ENCODE measurements at regions not wholly inside any gene's neighbourhood (a gene's known extent, or its start where the extent isn't known, plus 50 kb on each side); places are given as distances from the start of the nearest gene placed in this dataset.

DNA sequence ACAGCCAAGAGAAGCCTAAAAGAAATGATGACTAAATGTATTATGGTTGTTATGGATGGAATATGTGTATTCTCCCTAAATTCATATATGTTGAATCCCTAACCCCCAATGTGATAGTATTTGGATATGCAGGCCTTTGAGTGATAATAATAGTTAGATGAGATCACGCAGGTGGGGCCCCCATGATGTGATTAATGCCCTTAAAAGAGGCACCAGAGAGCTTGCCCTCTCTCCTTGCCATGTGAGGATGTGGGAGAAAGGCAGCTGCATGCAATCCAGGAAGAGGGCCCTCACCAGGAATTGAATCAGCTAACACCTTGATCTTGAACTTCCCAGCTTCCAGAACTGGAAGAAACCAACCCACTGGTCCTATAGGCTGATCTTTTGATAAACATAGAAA lies 190.6 kb upstream of the TCF21 start:
- Histone ChIP-seq H3K4me3 (ENCODE audit: low read depth, low read length) (no peak overlapping the region), H3K9me3 (ENCODE audit: control insufficient read depth, insufficient read depth, low read length) (no peaks in the 10 kb centered on the region), H3K27me3 (ENCODE audit: control insufficient read depth, insufficient read depth, low read length) (no peaks in the 10 kb centered on the region), H3K36me3 (ENCODE audit: control insufficient read depth, insufficient read depth, low read length) (no peaks in the 10 kb centered on the region), H3K4me1 (ENCODE audit: control insufficient read depth, insufficient read depth, low read length) (no peaks in the 10 kb centered on the region), H3K9ac (ENCODE audit: low read depth, low read length) (no peak overlapping the region)

- Histone ChIP-seq H3K27me3 (ENCODE audit: control insufficient read depth, insufficient read depth, low read length) (no peaks in the 10 kb centered on the region), H3K36me3 (ENCODE audit: control insufficient read depth, insufficient read depth, low read length) (no peaks in the 10 kb centered on the region), H3K9ac (ENCODE audit: low read depth, low read length) (no peak overlapping the region), H3K9me3 (ENCODE audit: control insufficient read depth, insufficient read depth, low read length) (no peaks in the 10 kb centered on the region), H3K4me1 (ENCODE audit: control insufficient read depth, insufficient read depth, low read length) (no peaks in the 10 kb centered on the region), H3K4me3 (ENCODE audit: low read depth, low read length) (no peak overlapping the region)
Observed at GRCh38 chr6:133699741-133700385, 189.1 kb upstream of the TCF21 start.

DNA sequence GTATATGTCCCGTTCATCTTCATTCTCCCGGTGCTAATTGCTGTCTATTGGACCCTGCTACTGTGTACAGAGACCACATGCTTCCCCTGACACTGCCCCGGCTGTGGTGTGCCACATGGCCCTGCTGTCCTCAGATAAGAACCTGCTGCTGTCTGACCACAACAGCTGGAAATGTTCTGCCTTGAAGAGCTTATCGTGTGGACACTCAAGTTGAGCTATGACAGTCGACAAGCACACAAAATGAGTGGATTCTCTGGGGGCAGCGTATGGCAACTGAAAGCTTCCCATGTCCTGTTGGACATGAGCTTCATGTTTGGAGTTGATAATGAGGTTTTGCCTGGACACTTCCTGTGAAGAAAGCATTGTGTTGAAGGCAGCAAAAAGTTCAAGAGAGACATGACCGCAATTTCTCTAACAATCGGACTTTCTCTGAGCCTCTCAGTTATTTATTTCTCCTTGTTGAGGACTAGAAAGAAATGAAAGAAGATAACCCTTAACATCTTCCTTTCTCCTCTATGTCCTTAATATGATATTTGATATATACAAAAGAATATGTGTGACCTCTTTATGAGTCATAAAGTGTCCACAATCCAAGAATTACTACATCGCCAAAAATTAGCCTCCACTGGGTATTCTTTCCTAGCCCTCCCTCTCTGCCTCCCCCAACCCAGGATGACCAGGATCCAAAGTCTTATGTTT lies 187.1 kb upstream of the TCF21 start:
- H3K9ac ChIP-seq (ENCODE audit: low read depth, low read length), result no peak overlapping the region

DNA sequence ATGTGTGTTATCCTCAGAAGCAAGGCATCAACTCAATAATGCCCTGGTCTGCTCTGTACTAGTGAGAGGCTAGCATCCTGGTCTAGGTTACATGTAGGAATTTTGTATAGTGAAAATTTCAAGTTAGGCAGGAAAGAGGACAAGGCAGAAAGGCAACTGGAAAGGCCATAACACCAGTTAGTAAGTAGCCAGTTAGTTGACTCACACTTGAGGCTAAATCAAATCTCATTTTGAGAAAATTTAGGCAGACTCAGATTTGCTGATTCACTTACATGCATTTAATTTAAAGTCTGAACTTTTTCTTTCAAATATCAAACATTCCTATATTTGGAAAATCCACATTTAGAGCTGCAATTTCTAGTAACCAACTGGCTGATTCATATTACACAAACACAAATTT lies 184.5 kb upstream of the TCF21 start:
- Histone ChIP-seq H3K36me3 (ENCODE audit: control insufficient read depth, insufficient read depth, low read length) (no peaks in the 10 kb centered on the region), H3K4me3 (ENCODE audit: low read depth, low read length) (no peak overlapping the region), H3K27me3 (ENCODE audit: control insufficient read depth, insufficient read depth, low read length) (no peaks in the 10 kb centered on the region), H3K9me3 (ENCODE audit: control insufficient read depth, insufficient read depth, low read length) (no peaks in the 10 kb centered on the region), H3K4me1 (ENCODE audit: control insufficient read depth, insufficient read depth, low read length) (no peaks in the 10 kb centered on the region), H3K9ac (ENCODE audit: low read depth, low read length) (no peak overlapping the region)

More for the DNA sequence above, 187.1 kb upstream of the TCF21 start:
- Histone ChIP-seq H3K4me3 (ENCODE audit: low read depth, low read length) (no peak overlapping the region), H3K4me1 (ENCODE audit: control insufficient read depth, insufficient read depth, low read length) (no peaks in the 10 kb centered on the region), H3K36me3 (ENCODE audit: control insufficient read depth, insufficient read depth, low read length) (no peaks in the 10 kb centered on the region), H3K9me3 (ENCODE audit: control insufficient read depth, insufficient read depth, low read length) (no peaks in the 10 kb centered on the region), H3K27me3 (ENCODE audit: control insufficient read depth, insufficient read depth, low read length) (no peaks in the 10 kb centered on the region)

DNA sequence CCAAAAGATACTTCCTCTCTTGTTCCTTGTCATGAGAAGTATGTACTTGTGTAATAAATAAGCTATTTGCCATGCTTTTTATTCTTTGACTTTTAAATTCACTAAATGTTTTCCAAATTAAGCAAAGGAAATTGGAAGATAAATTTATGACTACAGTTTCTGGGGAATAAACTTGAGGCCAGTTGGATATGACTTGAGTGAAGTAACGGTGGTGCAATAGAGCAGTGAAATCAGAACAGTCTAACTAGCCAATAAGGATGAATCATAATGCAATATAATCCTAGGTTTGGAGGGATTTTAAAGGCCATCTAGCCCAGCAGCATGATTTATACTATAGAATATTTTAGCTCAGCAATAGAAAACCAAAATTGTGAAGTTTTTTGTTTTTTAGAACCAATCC lies 183.8 kb upstream of the TCF21 start:
- Histone ChIP-seq H3K4me1 (ENCODE audit: control insufficient read depth, insufficient read depth, low read length) (no peaks in the 10 kb centered on the region), H3K9me3 (ENCODE audit: control insufficient read depth, insufficient read depth, low read length) (no peaks in the 10 kb centered on the region), H3K36me3 (ENCODE audit: control insufficient read depth, insufficient read depth, low read length) (no peaks in the 10 kb centered on the region), H3K4me3 (ENCODE audit: low read depth, low read length) (no peak overlapping the region), H3K9ac (ENCODE audit: low read depth, low read length) (no peak overlapping the region), H3K27me3 (ENCODE audit: control insufficient read depth, insufficient read depth, low read length) (no peaks in the 10 kb centered on the region)

DNA sequence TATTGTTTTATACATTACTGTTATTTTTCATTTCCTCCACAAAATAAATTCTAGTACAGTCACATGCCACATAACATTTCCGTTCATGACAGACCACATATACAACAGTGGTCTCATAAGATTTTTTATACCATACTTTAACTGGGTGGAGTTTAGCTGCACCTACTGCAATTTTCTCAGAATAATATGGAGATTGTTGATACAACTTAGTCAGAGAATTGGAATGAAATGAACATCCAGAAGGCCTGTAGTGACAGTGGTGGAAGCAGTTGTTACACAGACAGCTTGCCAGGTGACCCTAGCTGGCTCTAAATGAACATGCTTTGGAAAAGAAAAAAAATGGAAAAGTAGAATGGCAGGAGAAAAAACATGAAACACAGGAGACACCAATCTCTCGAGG lies 183.2 kb upstream of the TCF21 start:
- Histone ChIP-seq H3K4me1 (ENCODE audit: control insufficient read depth, insufficient read depth, low read length) (no peaks in the 10 kb centered on the region), H3K27me3 (ENCODE audit: control insufficient read depth, insufficient read depth, low read length) (no peaks in the 10 kb centered on the region), H3K9me3 (ENCODE audit: control insufficient read depth, insufficient read depth, low read length) (no peaks in the 10 kb centered on the region), H3K36me3 (ENCODE audit: control insufficient read depth, insufficient read depth, low read length) (no peaks in the 10 kb centered on the region), H3K9ac (ENCODE audit: low read depth, low read length) (no peak overlapping the region), H3K4me3 (ENCODE audit: low read depth, low read length) (no peak overlapping the region)

GRCh38 chr6:133707456-133707855 lies 181.5 kb upstream of the TCF21 start:
- Histone ChIP-seq H3K4me3 (ENCODE audit: low read depth, low read length) (no peak overlapping the region), H3K4me1 (ENCODE audit: control insufficient read depth, insufficient read depth, low read length) (no peaks in the 10 kb centered on the region), H3K27me3 (ENCODE audit: control insufficient read depth, insufficient read depth, low read length) (no peaks in the 10 kb centered on the region), H3K9ac (ENCODE audit: low read depth, low read length) (no peak overlapping the region), H3K9me3 (ENCODE audit: control insufficient read depth, insufficient read depth, low read length) (no peaks in the 10 kb centered on the region), H3K36me3 (ENCODE audit: control insufficient read depth, insufficient read depth, low read length) (no peaks in the 10 kb centered on the region)

- H3K9ac ChIP-seq (ENCODE audit: low read depth, low read length), result no peak overlapping the region
- H3K4me3 ChIP-seq (ENCODE audit: low read depth, low read length), result no peak overlapping the region
- H3K9me3 ChIP-seq (ENCODE audit: control insufficient read depth, insufficient read depth, low read length), result no peaks in the 10 kb centered on the region
- H3K4me1 ChIP-seq (ENCODE audit: control insufficient read depth, insufficient read depth, low read length), result no peaks in the 10 kb centered on the region
- no peaks in the 10 kb centered on the region for H3K27me3 ChIP-seq (ENCODE audit: control insufficient read depth, insufficient read depth, low read length)
- H3K36me3 ChIP-seq (ENCODE audit: control insufficient read depth, insufficient read depth, low read length), result no peaks in the 10 kb centered on the region
Observed at GRCh38 chr6:133710826-133711225, 178.1 kb upstream of the TCF21 start.

DNA sequence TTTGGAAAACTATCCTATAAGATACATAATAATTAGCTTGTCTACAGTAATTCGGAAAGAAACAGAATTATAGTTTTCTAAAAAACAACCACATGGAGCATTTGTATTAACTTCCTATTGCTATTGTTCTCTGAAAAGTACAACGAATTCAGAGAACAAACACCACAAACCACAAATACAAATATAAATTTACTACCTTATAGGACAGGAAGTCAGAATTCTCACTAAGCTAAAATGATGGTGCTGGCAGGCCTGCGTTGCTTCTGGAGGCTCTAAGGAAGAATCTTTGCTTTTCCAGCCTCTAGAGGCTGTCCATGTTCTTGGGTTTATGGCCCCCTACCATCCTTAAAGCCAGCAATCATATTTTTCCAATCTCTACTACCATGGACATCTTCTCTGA lies 173.6 kb upstream of the TCF21 start:
- Histone ChIP-seq H3K4me3 (ENCODE audit: low read depth, low read length) (no peak overlapping the region), H3K27me3 (ENCODE audit: control insufficient read depth, insufficient read depth, low read length) (no peaks in the 10 kb centered on the region), H3K9ac (ENCODE audit: low read depth, low read length) (no peak overlapping the region), H3K4me1 (ENCODE audit: control insufficient read depth, insufficient read depth, low read length) (no peaks in the 10 kb centered on the region), H3K9me3 (ENCODE audit: control insufficient read depth, insufficient read depth, low read length) (no peaks in the 10 kb centered on the region), H3K36me3 (ENCODE audit: control insufficient read depth, insufficient read depth, low read length) (no peaks in the 10 kb centered on the region)

- Histone ChIP-seq H3K4me1 (ENCODE audit: control insufficient read depth, insufficient read depth, low read length) (no peaks in the 10 kb centered on the region), H3K36me3 (ENCODE audit: control insufficient read depth, insufficient read depth, low read length) (no peaks in the 10 kb centered on the region), H3K9ac (ENCODE audit: low read depth, low read length) (no peak overlapping the region), H3K4me3 (ENCODE audit: low read depth, low read length) (no peak overlapping the region), H3K27me3 (ENCODE audit: control insufficient read depth, insufficient read depth, low read length) (no peaks in the 10 kb centered on the region), H3K9me3 (ENCODE audit: control insufficient read depth, insufficient read depth, low read length) (peaks cover 3% of the 10 kb centered on the region)
Observed at GRCh38 chr6:133724726-133725125, 164.2 kb upstream of the TCF21 start.

GRCh38 chr6:133726188-133726587 lies 162.7 kb upstream of the TCF21 start:
- H3K9me3 ChIP-seq (ENCODE audit: control insufficient read depth, insufficient read depth, low read length), result peaks cover 3% of the 10 kb centered on the region
- no peaks in the 10 kb centered on the region for H3K27me3 ChIP-seq (ENCODE audit: control insufficient read depth, insufficient read depth, low read length)
- no peak overlapping the region for H3K4me3 ChIP-seq (ENCODE audit: low read depth, low read length)
- no peaks in the 10 kb centered on the region for H3K36me3 ChIP-seq (ENCODE audit: control insufficient read depth, insufficient read depth, low read length)
- H3K9ac ChIP-seq (ENCODE audit: low read depth, low read length), result no peak overlapping the region
- no peaks in the 10 kb centered on the region for H3K4me1 ChIP-seq (ENCODE audit: control insufficient read depth, insufficient read depth, low read length)

GRCh38 chr6:133730881-133731280 lies 158.0 kb upstream of the TCF21 start:
- H3K9me3 ChIP-seq (ENCODE audit: control insufficient read depth, insufficient read depth, low read length), result peaks cover 7% of the 10 kb centered on the region
- H3K36me3 ChIP-seq (ENCODE audit: control insufficient read depth, insufficient read depth, low read length), result no peaks in the 10 kb centered on the region
- H3K4me3 ChIP-seq (ENCODE audit: low read depth, low read length), result no peak overlapping the region
- no peaks in the 10 kb centered on the region for H3K4me1 ChIP-seq (ENCODE audit: control insufficient read depth, insufficient read depth, low read length)
- no peak overlapping the region for H3K9ac ChIP-seq (ENCODE audit: low read depth, low read length)
- H3K27me3 ChIP-seq (ENCODE audit: control insufficient read depth, insufficient read depth, low read length), result no peaks in the 10 kb centered on the region

All from iPS-15b (cell line).